MV-4-11 (cell line): ENCODE measurements at regions not wholly inside any gene's neighbourhood (a gene's known extent, or its start where the extent isn't known, plus 50 kb on each side); places are given as distances from the start of the nearest gene placed in this dataset.

Experiments used
- DNase-seq: peaks from one replicate; lab custom pipeline; 2025; lab: John Stamatoyannopoulos, UW

DNA sequence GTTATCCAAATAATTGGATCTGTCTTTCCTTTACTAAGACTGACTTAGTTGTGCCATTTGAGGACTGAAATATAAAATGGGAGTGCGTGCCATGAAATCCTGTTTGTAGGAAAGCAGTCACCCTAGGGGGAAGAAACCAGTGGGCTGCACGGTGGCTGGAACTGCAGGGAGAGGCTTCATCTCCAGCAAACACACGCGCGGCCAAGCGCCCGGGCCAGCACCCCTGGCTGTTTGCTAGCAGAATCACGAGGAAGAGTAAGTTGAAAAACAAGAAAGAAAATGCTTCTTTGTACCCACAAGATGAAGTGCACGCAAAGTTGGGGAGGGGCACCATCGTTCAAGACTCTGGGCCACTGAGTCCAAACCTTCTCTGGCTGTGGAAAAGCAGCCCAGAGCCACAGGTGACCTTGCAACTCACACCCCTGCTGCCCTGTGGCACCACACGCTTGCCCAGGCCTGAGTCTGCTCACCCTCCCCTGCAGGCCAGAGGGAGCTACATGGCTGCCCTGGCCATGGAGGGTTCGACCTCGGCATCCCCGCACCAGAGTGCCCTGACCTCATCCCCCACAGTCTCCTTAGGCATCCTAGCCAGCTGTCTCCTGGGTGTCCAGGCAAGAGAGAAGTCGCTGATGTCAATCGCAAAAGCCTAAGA lies 55.2 kb downstream of the IRX2 start:
- no peak for DNase-seq

DNA sequence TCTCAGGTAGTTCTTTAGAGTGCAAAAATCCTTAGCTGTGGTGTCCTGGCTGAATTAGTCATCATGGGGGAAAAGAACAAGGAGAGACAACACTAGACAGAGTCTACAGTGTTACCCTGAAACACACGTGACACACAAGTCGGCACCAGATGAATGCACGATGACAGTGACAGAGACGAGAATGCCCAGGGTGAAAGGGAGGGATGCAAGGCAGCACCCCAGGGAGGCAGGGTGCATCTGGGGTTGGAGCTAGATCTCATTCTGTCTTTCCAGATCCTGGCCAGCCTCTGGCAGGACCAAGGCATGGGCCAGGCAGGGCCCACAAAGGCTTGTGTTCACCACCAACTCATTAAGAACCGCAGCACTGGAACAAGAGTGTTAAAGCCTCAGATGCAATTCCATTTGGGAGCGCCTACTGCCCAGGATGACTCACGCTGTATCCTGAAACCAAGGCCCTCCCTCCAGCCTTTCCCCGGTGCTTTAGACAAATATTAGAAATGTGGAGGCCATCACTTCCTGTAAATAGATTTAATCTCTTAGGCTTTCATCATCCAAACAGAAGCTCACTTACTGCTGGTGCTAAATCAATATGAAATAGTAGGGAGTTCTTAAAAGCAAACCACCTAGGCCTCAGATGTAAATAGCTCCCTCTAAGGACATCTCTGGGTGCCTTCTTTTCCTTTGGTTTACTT lies 56.1 kb downstream of the IRX2 start:
- no peak for DNase-seq

DNA sequence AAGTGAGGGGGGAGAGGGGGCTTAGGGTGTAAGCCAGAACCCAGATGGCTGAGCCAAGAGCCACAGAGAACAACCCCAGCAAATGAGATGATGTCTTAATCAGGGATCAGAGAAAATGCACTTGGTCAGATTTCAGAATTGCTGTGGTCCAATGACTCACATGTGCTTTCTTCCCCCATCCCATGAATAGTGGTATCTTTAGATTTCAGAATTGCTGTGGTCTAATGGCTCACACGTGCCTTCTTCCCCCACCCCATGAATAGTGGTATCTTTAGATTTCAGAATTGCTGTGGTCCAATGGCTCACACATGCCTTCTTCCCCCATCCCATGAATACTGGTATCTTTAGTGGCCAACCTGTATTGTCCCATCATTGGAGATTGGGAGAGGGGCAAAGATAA lies 59.9 kb downstream of the IRX2 start:
- DNase-seq: no peak

DNA sequence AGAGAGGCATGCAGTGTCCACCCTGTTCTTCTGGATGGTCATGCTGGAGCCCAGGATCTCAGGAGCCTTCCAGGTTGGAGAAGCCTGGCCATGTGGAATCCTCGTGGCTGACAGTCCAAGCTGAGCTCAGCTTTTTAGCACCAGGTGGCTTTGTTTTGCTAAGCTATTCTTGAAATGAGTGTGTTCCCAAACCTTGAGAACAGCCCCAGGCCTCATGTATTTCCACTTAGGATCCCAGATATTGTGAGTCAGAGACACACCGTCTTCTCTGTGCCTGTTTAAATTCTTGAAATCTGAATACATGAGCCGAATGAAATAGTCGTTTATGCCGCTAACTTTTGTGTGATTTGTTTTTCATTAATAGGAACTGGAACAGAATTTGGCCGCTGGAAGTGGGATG lies 61.2 kb downstream of the IRX2 start:
- no peak for DNase-seq

DNA sequence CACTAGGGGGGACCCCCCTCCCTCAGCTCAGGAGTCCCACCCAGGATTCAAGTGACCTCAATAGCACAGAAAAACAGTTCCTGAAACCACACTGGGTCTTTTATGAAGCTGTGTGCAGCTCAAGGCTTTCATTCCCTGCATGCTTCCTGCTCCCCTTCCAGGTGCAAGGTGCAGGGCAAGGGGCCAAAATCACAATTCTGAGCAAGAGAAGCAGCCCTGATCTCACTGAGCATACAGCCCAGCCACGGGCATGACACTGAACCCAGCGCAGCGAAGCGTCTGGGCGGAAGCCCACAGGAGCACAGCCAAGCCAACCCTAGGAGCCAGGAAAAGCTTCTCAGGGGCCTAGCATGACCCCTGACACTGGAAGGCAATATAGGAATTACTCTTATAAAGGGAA lies 62.9 kb downstream of the IRX2 start:
- no peak for DNase-seq

DNA sequence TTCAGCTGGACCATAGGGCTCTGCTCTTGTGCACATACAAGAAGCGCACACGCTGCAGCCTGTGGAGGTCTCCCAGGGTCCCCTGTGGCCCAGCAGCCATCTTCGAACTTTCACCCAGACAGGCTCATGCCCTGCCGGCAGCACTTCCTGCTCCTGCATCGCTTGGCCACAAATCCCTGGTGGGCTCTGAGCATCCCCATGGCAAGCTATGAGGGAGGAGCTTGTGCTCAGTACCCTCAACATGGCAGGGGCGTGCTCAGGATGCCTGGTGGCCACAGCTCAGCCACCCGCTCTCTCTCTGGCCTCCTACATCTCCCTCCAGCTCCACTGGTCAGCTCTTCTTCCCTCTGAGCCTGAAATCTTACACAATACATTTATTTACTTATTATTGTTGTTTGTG lies 63.7 kb downstream of the IRX2 start:
- no peak for DNase-seq

DNA sequence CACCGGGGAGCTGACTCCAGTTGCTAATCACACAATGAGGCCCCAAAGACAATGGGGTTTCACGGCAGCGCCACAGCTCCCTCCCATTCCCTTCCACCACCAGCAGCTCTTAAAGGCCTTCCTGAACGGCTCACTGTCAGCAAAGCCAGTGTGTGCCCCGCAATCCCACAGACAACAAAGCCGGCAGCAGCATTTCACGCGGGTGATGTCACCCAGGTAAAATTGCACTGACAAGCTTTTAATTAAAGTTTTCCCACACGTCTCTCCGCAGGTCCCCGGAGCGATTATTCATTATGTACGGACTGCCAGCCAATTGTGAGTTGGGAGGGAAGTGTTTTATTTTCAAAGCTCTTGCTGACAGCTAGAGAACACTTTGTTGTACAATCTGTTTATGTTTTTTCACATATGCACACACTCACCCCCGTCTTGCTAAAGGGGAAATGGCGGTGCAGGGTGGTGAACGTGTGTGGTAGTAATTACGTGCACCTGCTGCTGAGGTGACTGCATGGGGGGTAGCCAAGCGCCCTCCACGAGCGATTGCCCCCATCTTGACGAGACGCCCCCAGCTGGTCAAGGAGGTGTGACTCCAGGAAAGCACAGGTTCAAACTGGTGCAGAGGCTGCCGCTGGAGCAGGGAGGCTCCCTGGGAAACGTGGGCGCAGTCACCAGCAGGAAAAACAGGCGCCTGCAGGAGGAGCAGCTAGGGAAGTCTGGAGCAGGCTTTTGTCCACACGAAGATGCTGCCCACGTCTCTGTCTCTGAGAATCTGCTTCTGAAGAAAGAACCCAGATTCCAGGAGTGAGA lies 65.0 kb downstream of the IRX2 start:
- no peak for DNase-seq

DNA sequence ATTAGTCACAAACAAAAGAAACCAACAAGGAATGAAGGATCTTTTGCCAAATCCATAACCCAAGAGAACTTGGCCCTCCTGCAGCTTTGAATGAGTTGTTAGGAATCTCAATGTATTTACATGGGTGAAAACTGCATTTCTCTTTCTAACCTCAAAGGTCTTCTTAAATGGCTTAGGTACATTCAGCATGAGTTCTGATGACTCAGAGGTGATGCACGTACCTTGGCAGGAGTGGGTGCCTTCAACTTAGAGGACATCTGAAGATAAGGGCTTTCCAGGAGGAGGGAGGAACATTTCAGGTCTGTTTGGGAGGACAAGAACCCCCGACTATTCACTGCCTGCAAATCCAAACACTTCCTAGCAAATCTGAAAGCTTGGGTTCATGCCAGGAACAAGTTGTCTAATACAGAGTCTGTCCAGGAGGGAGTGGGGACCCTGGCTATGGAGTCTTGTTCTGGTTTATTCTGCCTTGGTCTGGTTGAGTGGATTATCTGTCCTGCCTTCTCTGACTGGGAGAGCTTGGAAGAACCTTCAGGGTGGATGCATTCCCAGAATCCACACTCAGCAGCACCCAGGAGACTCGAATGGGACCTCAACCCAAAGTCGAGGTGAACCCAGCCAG lies 65.7 kb downstream of the IRX2 start:
- no peak for DNase-seq

DNA sequence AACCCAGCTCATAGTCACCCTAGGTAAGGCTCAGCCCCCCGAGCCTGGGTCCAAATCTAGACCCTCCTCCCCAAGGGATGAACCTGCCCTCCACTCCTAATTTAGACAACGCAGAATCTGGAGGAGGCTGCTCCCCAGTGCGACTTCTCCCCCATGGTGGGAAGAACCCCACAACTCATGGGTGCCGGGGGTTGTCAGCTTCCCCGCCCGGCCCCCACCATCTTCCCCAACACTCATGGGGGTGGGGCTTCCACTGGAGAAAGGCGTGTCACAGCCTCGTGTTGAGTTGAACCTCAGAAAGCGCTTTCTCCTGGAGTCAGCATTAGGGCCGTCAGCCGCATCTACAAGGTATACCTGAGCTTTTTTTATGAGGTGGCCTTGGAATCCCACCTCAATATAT lies 66.9 kb downstream of the IRX2 start:
- no peak for DNase-seq

DNA sequence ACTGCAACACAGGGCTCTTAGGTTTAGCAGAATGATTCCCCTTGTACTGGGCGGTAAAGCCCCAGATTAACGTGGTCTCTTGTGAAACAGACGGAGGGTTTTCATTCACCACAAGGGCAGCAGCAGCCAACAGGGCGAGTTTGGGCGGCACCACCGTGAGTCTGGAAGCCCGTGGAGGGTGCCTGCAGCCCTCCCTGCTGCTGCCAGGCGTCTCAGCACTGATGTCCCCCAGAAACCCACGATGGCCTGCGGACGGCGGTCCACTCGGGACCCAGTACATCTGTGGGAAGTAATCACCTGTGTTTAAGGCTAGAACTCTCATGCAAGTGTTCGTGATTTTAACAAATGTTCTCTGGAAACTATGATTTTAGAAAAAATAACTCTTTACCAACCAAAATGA lies 67.8 kb downstream of the IRX2 start:
- DNase-seq: no peak

DNA sequence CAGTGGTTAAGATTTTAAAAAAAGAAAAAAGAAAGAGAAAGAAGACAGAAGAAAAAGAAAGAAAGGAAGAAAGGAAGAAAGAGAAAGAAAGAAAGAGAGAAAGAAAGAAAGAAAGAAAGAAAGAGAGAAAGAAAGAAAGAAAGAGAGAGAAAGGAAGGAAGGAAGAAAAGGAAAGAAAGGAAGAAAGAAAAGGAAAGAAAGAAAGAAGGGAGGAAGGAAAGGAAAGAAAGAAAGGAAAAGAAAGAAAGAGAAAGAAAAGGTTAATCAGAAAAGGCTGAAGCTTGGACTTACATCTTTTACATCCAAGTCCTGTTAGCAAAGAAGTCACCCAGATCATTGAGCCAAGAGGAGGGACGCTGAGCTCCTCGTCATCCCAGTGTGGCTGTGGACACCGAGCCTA lies 70.0 kb downstream of the IRX2 start:
- no peak for DNase-seq

DNA sequence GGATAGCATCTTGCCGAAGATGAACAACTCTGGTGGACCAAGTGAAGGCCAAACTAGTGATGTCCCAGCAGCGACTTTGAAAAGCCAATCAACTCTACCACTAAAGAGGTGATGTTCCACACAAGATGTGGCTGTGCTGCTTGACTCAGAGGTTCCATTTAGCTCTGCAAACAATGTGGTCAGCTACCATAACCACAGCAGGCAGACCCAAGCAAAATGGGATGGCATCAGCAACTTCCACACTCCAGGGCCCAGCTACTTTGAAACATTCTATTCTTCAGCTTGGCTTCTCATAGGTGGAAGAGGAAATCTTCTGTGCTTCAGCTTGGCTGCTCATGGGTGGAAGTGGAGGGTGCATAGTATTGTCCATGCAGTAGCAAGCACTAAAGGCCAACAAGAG lies 70.5 kb downstream of the IRX2 start:
- no peak for DNase-seq

DNA sequence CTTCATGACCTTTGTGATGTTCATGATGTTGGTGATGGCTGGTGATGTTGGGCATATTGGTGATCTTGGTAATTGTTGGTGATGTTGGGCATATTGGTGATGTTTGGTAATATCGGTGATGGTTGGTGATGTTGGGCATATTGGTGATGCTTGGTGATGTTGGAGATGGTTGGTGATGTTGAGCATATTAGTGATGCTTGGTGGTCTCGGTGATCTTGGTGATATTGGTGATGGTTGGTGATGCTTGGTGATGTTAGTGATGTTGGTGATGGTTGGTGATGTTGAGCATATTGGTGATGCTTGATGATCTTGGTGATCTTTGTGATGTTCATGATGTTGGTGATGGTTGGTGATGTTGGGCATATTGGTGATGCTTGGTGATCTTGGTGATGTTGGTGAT lies 73.8 kb downstream of the IRX2 start:
- DNase-seq: no peak

DNA sequence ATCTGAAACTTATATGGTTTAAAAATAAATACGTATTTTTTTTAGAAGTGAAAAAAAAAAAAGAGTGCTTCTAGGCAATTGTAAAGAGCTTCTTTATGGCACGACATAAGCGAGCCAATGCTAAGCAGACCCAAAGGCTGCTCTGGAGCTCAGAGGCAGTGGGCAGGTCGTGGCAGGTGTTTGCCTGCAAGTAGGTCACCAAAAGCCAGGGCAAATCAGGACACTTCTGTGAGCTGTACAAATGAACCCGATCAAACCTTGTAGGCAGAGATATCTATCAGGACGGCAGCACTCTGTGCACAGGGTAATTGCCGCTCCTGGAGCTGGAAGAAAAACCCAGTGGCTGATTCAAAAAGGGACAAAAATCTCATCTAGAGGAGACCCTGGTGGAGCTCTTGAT lies 75.9 kb downstream of the IRX2 start:
- no peak for DNase-seq

DNA sequence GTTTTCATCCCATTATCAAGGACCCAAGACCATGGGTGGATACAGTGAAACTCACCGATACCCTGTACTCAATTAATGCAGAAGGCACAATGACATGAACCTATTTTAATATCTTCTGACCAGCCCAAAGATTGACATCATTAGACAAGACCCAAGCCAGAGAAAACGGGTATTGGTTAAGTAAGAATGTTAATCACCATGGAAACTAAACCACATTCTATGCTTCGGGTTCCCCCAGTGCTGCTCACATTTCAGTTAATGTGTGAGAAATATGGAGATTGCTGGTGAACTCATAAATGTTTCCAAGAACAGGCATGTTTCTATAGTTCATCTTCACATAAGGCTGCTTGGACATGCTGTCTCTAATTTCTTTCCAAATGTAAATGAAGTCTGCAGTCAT lies 77.0 kb downstream of the IRX2 start:
- DNase-seq: no peak

DNA sequence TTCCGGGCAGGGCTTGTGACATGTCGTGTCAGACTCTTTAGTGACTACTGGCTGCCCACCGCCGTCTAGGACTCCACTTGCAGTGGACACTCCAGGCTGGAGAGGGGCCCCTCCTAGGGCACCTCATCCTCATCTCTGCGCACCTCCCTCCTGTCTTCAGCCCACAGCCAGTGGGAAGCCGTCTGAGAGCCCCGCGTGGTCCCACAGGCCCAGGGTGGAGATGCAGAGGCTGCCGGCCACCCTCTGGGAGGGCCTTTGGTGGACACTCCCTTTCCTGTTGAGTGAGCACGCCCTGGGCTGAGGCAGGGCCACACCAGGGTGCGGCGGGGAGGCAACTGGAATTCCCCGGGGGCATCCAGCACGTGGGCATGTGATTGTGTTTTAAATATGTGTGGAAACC lies 80.5 kb downstream of the IRX2 start:
- no peak for DNase-seq

DNA sequence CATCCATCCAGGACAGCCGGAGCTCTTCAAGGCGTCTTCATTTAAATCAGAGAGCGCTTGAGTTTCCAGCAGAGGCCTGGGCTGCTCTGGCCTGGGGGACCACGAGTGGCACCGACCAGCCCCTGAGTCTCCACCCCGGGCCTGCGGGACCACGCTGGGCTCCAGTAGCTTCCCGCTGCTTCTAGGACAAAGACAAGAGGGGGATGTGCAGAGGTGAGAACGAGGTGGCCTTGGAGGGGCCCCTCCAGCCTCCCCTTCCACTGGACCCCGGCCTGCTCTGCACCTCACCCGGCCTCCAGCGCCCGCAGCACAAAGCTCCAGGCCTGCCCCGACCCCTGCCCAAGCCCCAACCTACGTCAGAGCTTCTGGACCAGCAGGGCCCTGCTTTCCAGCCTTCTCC lies 81.6 kb downstream of the IRX2 start:
- DNase-seq: no peak

DNA sequence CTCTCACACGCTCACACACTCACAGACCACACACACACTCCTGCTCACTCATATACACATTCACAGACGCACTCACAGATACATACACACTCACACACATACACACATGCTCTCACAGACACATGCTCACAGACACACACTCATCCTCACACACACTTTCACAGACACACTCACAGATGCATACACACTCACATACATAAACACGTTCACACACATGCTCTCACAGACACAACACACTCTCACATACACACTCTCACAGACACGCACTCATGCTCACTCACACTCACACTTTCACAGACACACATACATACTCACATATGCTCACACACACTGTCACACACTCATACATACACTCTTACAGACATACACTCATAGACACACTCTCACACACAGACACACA lies 82.2 kb downstream of the IRX2 start:
- no peak for DNase-seq

DNA sequence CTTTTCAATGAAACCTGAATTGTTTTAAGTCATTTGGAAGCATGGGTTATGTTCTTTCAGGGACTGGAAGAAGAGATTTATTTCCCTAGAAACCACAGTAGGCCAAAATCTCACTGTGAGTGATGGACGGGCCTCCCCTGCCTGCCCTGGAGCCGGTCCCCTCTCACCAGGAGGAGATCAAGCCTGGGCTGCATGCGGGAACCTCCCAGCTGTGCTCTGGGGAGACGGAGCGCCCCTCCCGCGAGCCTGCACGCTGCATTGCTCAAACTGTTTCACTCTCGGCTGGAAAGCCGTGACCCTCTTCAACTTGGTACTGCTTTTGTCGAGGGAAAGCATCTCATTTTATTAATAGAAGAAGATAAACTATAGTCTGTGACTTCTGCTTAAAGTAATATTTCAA lies 85.4 kb downstream of the IRX2 start:
- no peak for DNase-seq

DNA sequence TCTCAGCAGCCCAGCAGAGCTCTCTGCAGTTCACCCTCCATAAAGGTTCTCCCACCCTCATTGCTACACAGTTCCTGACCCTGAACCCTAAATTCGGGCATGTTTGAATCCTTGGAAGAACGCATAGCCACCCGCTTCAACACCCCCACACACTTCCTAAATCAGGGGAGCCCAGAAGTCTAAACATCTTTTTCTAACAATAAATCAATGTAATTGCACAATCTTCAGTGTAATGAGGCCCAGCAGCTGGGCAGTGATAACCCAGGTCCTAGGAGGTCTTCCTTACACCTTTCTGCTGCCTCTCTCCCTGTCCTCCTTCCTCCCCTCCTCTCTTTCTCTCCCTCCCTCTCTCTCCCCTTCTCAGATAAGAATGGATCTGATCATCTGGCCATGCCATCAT lies 88.0 kb downstream of the IRX2 start:
- DNase-seq: no peak

DNA sequence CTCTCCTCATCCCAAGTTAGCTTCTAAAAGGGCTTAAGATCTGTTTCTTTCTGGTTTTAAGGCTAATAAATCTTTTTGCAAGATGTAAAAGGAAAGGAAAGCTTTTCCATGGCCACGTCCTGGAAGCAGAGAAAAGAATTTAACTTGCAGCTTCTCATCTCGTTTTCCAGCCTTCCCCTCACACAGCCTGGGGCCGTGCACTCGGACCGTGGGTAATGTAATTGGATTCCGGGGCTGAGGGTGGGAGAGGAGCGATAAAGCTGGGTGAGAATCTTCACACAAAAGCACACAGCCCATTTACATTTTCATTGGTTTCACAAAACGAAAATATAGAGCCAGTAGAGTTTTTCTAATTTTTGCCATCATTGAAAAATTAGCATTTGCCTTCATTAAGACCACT lies 91.2 kb downstream of the IRX2 start:
- no peak for DNase-seq

DNA sequence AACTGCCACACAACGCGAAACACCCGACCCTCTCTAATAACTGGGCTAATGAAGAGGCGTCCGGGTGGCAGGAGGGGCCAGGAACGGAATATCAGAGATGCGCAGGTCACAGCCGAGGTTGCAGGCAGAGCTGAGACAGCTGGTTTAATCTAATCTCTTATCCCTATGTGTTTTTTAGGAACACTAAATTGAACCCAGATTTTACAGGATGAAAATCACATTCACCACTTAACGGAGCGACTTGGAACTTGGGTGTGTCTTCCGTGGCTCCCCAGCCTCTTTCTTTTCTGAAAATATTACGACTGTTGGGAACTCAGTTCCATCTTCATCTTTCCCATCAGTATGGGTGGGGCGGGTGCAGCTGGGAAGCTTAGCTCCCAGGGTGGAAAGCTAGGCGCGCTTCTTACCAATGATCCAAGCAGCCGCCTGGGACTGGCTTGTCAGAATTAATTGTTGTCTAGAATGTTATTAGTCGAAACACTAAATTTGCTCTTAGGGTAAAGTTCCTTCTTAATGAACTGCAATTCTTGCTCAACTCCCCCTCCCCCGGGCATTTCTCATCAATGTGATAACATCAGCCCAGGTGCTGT lies 92.5 kb downstream of the IRX2 start:
- no peak for DNase-seq

DNA sequence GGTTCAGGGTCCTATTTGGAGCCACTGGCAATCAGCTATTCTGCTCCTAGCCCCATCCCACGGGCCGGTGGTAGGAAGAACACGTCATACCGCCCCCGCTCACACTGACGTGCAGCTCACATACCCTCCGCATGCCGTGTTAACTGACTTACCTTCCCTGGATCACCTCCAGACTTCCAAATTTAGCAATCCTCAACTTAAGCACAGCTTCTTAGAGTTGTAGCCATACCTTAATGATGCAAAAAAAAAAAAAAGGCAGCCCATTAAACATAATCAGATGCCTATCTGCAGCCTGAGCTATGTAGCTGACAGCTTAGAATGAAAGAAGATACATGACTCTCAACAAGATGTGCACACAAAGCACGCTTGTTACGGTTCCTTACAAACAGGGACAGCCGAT lies 93.0 kb downstream of the IRX2 start:
- no peak for DNase-seq
